Pulmonary artery endothelial cell (primary cell): ENCODE measurements at regions not wholly inside any gene's neighbourhood (a gene's known extent, or its start where the extent isn't known, plus 50 kb on each side); places are given as distances from the start of the nearest gene placed in this dataset.

Source experiments
- DNase-seq: peaks from one replicate; pipeline ENCODE4 v3.0.0-alpha.2; 2011; ENCODE audit warnings: low read depth, low spot score

GRCh38 chr2:58974881-58975280, 733.8 kb upstream of the FANCL start:
- DNase-seq = no peak

- no peak for DNase-seq
These were observed 733.3 kb upstream of the FANCL start for GRCh38 chr2:58974426-58974825.

GRCh38 chr2:58973811-58974281, 732.7 kb upstream of the FANCL start:
- DNase-seq = no peak

DNA sequence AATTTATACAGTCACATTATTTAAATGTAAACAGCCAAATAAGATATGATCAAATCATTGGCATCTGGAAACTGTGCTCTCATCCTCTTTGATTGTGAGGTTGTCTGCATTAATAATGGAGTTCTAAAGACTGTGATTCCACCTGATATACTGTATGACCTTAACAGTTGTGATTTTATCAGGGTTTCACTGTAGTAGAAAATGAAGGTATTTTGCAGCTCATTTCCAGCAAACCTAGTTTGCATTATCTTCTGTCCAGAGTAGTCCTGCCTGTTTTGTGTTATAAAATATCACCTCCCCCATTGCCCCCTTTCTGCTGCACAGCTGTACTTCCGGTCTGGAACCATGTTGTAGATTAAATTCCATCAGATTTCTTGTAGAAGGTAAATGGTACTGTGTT, 731.6 kb upstream of the FANCL start:
- no peak for DNase-seq

DNA sequence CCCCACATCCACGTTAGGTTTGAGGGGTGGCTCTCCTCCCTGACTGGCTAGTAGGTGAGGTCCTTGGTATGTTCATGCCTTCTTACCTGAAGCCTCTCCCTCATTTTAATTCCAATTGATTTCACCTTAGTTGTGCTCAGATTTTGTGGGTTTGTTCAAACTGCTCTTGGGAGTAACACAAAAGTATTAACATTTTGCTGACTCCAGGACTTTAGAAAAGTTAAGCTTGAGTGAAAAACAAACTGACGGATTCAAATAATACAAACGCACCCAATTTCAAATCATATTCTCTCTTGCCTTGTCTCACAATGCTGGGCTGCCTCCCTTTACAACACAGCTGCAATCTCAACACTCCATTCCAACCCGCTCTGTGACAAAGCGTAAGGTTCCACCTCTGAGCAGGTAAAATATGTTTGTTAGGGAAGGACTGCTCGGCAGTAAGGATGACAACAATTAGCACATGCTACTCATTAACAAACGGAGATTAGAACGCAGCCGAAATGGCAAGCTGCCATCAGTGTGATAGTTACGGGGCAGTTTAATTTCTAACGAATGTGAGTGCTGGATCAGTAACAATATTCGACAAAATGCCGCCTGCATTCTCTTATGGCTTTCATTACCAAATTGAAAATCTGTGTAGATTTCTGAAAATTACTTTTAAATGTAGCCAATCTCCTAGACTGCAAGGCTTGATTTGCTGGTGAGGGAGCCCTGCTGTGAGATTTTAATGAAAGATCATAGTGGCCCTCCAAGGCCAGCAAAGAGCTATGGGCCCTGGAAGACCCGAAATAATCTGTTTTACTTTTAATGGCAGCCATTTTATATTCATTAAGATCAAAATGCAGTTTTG, 730.6 kb upstream of the FANCL start:
- DNase-seq = no peak

GRCh38 chr2:58970365-58970764, 729.2 kb upstream of the FANCL start:
- no peak for DNase-seq

DNA sequence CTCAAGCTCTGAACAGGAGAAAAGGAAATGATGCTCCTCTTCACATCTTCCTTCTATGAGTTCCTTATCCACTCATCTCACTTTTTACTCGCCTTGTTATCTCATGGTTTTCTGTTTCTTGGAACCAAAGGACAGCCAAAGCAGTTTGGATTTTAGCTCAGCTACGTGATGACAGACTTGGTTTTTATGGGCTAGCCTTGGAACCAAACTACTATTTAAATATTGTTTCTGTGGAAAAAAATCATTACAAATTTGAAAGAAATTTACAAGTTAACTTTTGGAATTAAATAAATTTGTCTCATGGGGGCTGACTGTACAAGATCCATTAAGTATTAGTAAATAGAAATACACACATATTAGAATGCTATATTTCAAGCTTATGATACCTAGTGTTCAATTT, 727.8 kb upstream of the FANCL start:
- no peak for DNase-seq

DNA sequence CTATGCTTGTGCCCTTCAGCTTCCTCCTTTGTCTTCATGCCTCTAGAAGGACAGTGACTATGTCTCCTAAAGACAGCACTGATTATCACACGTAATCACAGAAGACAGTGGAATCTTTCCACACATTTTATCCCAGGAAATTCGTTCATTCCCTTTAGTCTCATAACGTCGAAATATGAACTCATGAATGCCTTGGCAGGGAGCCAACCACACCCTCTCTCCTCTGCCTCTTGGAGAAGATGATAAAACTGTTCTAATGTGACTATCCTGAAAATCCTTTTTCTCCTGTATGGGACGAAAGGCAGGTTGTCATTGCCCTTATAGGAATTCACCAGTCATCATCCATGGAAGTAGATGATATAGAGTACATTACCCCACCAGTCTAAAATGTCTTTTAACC, 726.6 kb upstream of the FANCL start:
- no peak for DNase-seq

- no peak for DNase-seq
These were observed 724.5 kb upstream of the FANCL start for GRCh38 chr2:58965602-58966001.

GRCh38 chr2:58959996-58960395, 718.9 kb upstream of the FANCL start:
- DNase-seq = no peak

DNA sequence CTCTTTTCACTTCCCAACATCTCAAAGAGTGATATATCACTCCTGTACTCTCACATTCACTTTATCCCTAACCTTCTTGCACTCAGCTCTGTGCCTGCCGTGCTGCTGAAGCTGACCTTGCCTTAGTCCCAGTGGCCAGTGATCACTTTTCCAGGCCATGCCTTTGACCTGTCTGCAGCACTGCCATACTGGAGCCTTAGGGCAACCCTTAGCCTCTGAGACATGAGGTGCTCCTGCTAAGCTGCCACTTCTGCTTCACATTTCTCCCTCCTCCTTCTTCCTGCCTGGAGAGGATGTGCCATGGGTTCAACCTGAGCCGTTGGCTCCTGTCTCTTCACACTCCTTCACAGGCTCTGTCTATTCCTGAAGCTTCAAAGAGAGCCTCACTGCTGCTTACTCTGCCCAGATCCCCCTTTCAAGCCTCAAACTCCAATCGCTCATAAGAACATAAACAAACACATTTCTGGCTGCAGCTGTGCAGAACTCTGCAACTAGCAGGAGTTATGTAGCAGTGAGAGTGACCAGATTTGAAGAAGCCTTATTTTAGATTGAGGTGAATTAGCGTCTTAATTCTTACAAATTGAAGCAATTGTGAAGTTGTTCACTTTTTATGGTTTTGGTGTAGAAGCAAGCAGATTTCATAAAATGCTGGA, 716.2 kb upstream of the FANCL start:
- DNase-seq = no peak

DNA sequence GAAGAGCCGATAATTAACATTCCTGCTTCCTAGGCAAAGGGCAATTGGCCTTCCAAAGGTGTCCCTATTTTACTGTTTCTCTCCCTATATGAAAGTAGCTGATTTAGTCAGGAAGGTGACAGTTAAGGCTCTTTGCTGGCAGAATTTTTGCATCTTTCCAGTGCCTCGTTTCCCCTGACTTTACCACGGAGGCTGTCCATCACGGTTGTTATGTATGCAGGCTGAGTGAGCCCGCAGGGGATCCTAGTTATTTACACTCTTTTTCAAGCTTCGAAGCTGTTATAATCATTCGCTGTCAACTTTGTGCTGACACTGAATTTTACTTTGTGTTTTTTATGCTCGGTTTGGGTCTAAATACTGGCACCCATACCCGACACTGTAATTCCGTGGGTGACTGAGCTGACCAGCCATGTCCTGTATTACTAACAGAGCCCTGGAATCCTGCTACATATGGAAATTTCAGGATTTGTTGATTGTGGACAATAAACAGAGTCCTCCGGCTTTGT, 713.8 kb upstream of the FANCL start:
- no peak for DNase-seq

DNA sequence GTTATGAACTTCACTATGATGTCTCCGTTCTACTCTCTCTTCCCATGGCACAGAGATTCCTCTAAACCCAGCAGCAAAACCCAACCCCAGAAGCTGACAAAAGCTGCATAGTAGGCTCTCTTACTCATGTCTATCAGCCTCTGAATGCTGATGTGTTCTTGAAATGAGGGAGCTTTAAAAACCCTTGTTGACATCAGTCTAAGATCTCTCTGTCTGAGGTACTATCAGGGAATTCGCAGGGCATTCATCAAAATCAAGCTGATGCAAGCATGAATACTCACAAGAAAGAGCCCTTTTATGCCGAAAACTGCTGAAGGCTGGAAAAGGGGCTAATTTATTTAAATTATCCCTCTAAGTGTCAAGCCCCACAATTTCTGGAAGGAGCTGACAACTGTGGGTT, 710.6 kb upstream of the FANCL start:
- DNase-seq = no peak

DNA sequence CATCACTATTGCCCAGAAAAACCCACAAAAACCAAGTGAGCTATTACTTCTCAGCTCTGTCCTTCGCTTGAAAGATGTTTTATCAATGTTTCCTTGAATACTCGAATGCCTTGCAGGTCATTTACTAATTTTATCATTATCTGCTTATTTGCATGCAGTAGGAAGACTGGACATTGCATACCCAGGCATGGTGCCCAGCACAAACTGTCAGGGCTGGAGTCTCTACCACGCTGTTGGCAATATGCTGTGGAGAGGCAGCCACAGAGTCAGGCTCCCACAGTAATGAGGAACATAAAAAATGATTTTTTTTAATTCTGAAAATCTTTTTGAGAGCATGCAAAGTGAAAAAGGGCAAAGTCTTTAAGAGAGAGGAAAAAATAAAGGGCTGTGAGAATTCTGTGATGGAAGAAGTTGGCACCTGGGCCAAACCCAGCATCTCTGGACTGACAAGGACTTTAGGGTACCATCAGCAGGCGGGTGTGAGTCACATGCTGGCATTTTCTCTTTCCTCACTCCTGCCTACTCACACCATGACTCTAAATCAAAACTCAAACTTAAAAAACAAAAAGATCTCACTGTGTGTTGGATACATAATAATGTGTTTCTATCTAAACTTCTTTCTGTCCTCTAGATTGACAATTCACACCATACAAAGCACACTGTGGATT, 709.8 kb upstream of the FANCL start:
- DNase-seq = no peak

- no peak for DNase-seq
These were observed 698.3 kb upstream of the FANCL start for GRCh38 chr2:58939388-58939787.

- DNase-seq = no peak
These were observed 697.9 kb upstream of the FANCL start for GRCh38 chr2:58938988-58939387.

DNA sequence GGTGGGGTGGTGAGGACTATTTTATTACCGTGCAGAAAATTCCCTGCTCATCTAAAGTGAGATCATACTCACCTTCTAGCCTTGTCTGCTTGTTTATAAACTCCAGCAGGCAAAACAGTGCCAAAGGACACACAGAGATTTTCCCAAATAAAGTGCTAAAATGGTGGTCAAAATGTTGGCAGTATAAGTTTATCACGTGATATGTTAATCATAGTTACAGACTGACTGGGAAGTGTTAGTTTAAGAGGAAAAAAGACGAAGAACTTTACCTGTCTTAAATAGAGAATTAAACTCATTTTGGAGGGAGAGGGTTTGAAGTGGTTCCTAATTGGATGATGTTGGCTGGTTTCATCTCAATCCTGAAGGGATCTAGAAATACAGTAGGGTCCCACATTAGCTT, 691.7 kb upstream of the FANCL start:
- DNase-seq = no peak

DNA sequence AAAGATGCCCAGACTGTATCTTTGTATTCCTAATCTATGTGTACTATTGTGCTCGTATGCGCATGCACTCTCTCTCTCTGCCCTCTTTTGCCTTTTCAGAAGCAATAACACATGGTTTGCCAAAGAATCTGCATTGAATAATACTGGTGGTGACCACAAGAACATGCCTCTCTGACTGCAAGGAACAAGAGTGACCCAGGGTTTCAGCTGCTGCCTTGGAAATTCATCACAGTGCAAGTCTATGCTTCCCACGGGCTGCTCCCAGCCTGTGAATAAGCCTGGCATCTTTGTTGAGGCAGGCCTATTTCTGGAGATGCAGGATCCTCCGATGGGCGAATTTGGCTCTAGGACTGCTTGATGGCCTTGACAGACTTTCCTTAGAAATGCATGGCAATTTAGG, 689.4 kb upstream of the FANCL start:
- no peak for DNase-seq

GRCh38 chr2:58928973-58929372, 687.8 kb upstream of the FANCL start:
- DNase-seq = no peak

DNA sequence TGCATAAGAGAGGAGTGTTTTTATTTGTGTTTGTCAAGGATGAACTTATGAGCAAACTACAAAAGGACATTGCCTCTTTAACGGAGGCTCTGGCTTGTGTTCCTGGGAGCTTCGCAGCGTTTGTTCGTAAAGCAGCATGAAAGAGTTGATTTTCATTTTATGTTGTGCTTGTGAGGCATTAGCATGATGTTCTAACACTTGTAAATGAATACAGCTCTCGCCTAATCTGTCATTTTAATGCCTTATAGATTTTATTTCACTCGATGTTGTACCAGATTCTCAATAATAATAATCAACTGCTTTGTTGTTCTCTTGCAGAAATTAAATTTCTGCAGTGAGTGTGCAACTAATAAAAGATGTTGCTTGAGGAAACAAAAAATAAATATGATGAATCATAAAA, 687.3 kb upstream of the FANCL start:
- DNase-seq = no peak

GRCh38 chr2:58926112-58926511, 685.0 kb upstream of the FANCL start:
- DNase-seq = no peak

DNA sequence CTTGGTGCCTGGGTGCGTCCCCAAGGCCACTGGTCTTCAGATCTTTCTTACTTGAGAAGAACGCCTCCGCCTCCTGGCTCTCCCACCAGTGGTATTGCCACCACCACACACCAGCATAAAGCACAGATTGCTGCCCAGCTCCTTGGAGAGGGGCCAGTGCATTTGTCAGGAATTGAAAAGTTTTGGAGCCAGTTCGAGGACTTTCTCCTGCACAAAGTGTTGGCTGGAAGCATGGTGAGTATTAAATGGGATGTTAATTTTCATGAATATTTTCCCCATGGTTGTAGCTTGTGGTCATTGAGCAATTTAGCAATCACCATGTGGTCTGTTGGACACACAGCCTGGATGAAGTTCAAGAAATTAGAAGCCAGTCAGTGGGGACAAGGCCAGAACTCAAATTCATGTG, 684.6 kb upstream of the FANCL start:
- DNase-seq = no peak
